CD4-positive, CD25-positive, alpha-beta regulatory T cell (primary cell): ENCODE measurements at regions not wholly inside any gene's neighbourhood (a gene's known extent, or its start where the extent isn't known, plus 50 kb on each side); places are given as distances from the start of the nearest gene placed in this dataset.

Source experiments
- ATAC-seq, 2 donors: fragments of 150-1000 bp; cut with Tn5 transposase; one replicate each; pipeline ENCODE4 v1.10.0; 2021; ENCODE audit warnings: low read depth in 2 of 2, moderate number of reproducible peaks in 2 of 2, moderate library complexity in 1 of 2
- DNase-seq, 3 donors: peaks; one replicate each; pipeline versions ENCODE4 v3.0.0 to v3.0.0-alpha.2; 2012 to 2022; ENCODE audit warnings: mixed read lengths in 1 of 3
- H3K27ac ChIP-seq: one replicate; pipeline ENCODE4 v1.7.0; 2013; ENCODE audit warnings: mild to moderate bottlenecking, low read length; ENCODE audit not compliant: insufficient read depth, poor library complexity, severe bottlenecking
- H3K27me3 ChIP-seq: one replicate; pipeline ENCODE4 v1.7.0; 2013; ENCODE audit warnings: low read length; ENCODE audit not compliant: control insufficient read depth, insufficient read depth
- H3K36me3 ChIP-seq: one replicate; pipeline ENCODE4 v1.7.0; 2013; ENCODE audit warnings: mild to moderate bottlenecking, low read length, moderate library complexity; ENCODE audit not compliant: control insufficient read depth, insufficient read depth
- H3K4me1 ChIP-seq: 2 replicates; pipeline ENCODE4 v1.7.0; 2013; ENCODE audit warnings: mild to moderate bottlenecking, low read length; ENCODE audit not compliant: insufficient read depth, control insufficient read depth, poor library complexity, severe bottlenecking
- H3K4me3 ChIP-seq: one replicate; pipeline ENCODE4 v1.7.0; 2013; ENCODE audit warnings: low read depth, mild to moderate bottlenecking, low read length, moderate library complexity
- H3K9me3 ChIP-seq, 2 experiments: 1 replicate in 1 of 2; 2 replicates in 1 of 2; pipeline ENCODE4 v1.7.0; 2013; ENCODE audit warnings: low read length in 2 of 2, mild to moderate bottlenecking in 1 of 2, moderate library complexity in 1 of 2; ENCODE audit not compliant: control insufficient read depth in 2 of 2
- H3K27ac Mint-ChIP-seq, 3 donors: one replicate each; pipeline ENCODE4 v1.8.0; 2020 to 2022; ENCODE audit warnings: mild to moderate bottlenecking in 3 of 3, mixed read lengths in 3 of 3, moderate library complexity in 2 of 3
- H3K27me3 Mint-ChIP-seq: one replicate; pipeline ENCODE4 v1.8.0; 2022; ENCODE audit warnings: mild to moderate bottlenecking, mixed read lengths
- H3K36me3 Mint-ChIP-seq: one replicate; pipeline ENCODE4 v1.8.0; 2020; ENCODE audit warnings: mixed read lengths
- H3K4me1 Mint-ChIP-seq, 4 donors: one replicate each; pipeline ENCODE4 v1.8.0; 2020 to 2022; ENCODE audit warnings: mixed read lengths in 4 of 4, mild to moderate bottlenecking in 1 of 4
- H3K4me3 Mint-ChIP-seq, 4 donors: one replicate each; pipeline ENCODE4 v1.8.0; 2020 to 2022; ENCODE audit warnings: mild to moderate bottlenecking in 4 of 4, mixed read lengths in 4 of 4, moderate library complexity in 3 of 4
- H3K9me3 Mint-ChIP-seq, 7 donors: one replicate each; pipeline ENCODE4 v1.8.0; 2020 to 2022; ENCODE audit warnings: mixed read lengths in 7 of 7, mild to moderate bottlenecking in 3 of 7, moderate library complexity in 2 of 7

DNA sequence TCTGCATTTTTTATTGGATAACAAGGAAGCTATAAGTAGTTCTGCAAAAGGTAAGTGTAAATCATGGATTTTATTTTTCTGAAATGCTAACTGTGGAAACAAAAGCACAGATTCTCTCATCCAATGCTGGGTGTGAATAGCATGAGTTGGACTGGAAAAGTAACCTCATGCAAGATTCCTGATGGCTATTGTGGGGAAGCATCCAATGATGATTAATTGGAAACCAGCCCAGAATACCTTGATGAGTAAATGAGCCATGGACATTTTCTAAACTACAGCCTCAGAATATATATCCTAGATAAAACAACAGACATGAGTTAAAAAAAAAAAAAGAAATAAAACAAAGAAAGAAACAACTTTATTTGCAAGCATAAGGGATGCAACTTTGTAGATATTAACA is 934.6 kb downstream of the CCSER2 start:
- no peaks in the 10 kb centered on the region for H3K27me3 ChIP-seq
- H3K27ac ChIP-seq: no peak overlapping the region
- Mint-ChIP-seq H3K36me3 (no peaks in the 10 kb centered on the region), H3K4me3 (no peak overlapping the region), H3K27me3 (no peaks in the 10 kb centered on the region), H3K9me3 (peaks cover 0 to 6% (median 0%) of the 10 kb centered on the region in 7 donors), H3K4me1 (no peaks in the 10 kb centered on the region), H3K27ac (no peak overlapping the region)
- H3K36me3 ChIP-seq: no peaks in the 10 kb centered on the region
- no peak for DNase-seq
- H3K4me1 ChIP-seq: no peaks in the 10 kb centered on the region
- ATAC-seq: no peak
- H3K9me3 ChIP-seq: no peaks in the 10 kb centered on the region
- H3K4me3 ChIP-seq: no peak overlapping the region

DNA sequence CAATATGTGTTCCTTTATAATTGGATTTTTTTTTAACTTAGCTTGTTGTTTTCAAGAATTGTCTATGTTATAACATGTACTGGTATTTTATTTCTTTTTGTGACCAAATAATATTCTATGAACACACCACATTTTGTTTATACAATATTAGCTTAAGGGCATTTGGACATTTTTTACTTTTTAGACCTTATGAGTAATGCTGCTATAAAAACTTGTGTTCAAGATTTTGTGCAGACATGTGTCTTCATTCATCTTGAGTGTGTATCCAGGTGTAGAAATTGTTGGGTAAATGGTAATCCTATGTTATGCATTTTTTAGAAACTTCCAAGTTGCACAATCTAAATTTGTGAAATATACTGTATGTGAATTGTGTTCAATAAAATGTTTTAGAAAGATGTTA is 936.7 kb downstream of the CCSER2 start:
- Mint-ChIP-seq H3K36me3 (no peaks in the 10 kb centered on the region), H3K27me3 (no peaks in the 10 kb centered on the region), H3K9me3 (peaks cover 0 to 9% (median 2%) of the 10 kb centered on the region in 7 donors), H3K4me1 (no peaks in the 10 kb centered on the region), H3K4me3 (no peak overlapping the region), H3K27ac (no peak overlapping the region)
- DNase-seq (no peak), ATAC-seq (no peak)
- Histone ChIP-seq H3K4me1 (no peaks in the 10 kb centered on the region), H3K9me3 (no peaks in the 10 kb centered on the region), H3K27me3 (no peaks in the 10 kb centered on the region), H3K4me3 (no peak overlapping the region), H3K27ac (no peak overlapping the region), H3K36me3 (no peaks in the 10 kb centered on the region)

DNA sequence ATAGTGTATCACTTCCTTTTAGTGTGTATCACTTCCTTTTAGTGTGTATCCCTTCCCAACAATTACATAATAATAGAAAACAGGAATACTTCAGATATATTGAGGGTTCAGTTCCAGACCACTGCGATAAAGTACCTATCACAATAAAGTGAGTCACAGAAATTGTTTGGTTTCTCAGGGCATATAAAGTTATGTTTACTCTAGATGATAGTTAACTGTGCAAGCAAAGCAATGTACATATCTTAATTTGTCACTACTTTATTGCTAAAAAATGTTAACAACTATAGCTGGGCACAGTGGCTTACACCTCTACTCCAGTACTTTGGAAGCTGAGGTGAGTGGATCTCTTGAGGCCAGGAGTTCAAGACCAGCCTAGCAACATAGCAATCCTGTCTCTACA is 938.4 kb downstream of the CCSER2 start:
- ATAC-seq (no peak), DNase-seq (no peak)
- Mint-ChIP-seq H3K4me3 (no peak overlapping the region), H3K27ac (no peak overlapping the region), H3K36me3 (no peaks in the 10 kb centered on the region), H3K27me3 (no peaks in the 10 kb centered on the region), H3K4me1 (no peaks in the 10 kb centered on the region), H3K9me3 (peaks cover 4 to 15% (median 7%) of the 10 kb centered on the region in 7 donors)
- Histone ChIP-seq H3K27ac (no peak overlapping the region), H3K27me3 (no peaks in the 10 kb centered on the region), H3K9me3 (peaks cover 0 to 3% of the 10 kb centered on the region in 2 experiments), H3K36me3 (no peaks in the 10 kb centered on the region), H3K4me3 (no peak overlapping the region), H3K4me1 (no peaks in the 10 kb centered on the region)

DNA sequence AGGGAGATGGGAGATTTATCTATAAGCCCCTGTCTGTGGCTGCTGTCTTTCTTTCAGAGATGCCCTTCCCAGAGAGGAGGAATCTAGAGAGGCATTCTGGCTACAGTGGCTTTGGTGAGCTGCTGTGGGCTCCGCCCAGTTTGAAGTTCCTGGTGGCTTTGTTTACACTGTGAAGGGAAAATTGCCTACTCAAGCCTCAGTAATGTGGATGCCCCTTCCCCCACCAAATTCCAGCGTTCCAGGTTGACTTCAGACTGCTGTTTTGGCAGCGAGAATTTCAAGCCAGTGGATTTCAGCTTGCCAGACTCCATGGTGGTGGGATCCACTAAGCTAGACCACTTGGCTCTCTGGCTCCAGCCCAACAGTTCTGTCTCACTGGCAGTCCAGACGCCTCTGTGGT is 951.6 kb downstream of the CCSER2 start:
- Mint-ChIP-seq H3K9me3 (peaks cover 0 to 6% (median 3%) of the 10 kb centered on the region in 7 donors), H3K4me3 (no peak overlapping the region), H3K36me3 (no peaks in the 10 kb centered on the region), H3K27me3 (no peaks in the 10 kb centered on the region), H3K4me1 (no peaks in the 10 kb centered on the region), H3K27ac (no peak overlapping the region)
- no peak overlapping the region for H3K27ac ChIP-seq
- ATAC-seq: no peak
- H3K9me3 ChIP-seq: no peaks in the 10 kb centered on the region
- H3K4me3 ChIP-seq: no peak overlapping the region
- H3K27me3 ChIP-seq: no peaks in the 10 kb centered on the region
- DNase-seq: no peak
- no peaks in the 10 kb centered on the region for H3K36me3 ChIP-seq
- no peaks in the 10 kb centered on the region for H3K4me1 ChIP-seq

DNA sequence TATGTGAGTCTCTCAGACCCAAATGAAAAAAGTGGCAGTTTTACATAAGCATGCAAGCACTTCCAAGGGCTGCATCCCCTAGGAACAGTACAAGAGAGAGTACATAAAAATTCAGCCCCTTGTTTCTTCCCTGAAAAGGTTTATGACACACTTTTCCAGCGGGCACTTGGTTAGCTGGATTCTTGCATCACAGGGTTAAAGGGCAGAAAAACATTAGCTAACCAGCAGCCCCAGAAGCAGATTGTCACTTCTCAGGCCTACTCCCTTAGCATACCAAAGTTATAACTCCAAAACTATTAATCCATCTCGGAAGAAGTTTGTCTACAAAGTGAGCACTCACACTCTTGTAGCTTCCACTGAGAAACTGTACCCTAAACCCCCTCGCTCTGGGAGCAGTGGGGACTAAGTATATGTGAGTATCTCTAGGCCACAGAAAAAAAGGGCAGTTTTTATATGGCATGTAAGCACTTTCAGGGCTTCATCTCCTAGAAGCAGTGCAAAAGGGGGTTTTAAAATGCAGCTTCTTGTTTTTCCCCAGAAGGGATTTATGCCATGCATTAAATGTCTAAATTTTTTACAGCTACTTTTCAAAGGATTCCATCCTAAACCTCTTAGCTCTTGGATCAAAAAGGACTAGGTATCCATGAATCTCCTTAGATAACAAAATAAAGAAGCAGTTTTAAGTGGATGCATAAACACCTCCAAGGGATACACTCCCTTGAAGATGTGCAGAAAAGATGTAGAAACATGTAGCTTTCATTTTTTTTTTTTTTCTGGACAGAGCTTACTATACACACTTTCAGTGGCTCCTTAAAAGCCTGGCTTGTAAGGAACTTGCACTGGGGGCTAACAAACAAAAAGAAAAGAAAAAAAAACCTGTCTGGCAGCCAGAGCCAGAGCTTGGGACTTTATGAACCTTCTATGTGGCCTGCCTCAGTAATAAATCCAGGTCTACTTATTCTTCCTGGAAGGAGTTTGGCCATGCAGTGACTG is 956.7 kb downstream of the CCSER2 start:
- no peaks in the 10 kb centered on the region for H3K27me3 Mint-ChIP-seq
- Histone ChIP-seq H3K4me3 (no peak overlapping the region), H3K4me1 (no peaks in the 10 kb centered on the region), H3K36me3 (no peaks in the 10 kb centered on the region), H3K27me3 (no peaks in the 10 kb centered on the region), H3K27ac (no peak overlapping the region), H3K9me3 (no peaks in the 10 kb centered on the region)
- no peaks in the 10 kb centered on the region for H3K36me3 Mint-ChIP-seq
- H3K4me1 Mint-ChIP-seq: no peaks in the 10 kb centered on the region
- DNase-seq (no peak), ATAC-seq (no peak)
- no peak overlapping the region for H3K27ac Mint-ChIP-seq
- H3K4me3 Mint-ChIP-seq: no peak overlapping the region
- H3K9me3 Mint-ChIP-seq: peaks cover 0 to 13% (median 5%) of the 10 kb centered on the region in 7 donors

DNA sequence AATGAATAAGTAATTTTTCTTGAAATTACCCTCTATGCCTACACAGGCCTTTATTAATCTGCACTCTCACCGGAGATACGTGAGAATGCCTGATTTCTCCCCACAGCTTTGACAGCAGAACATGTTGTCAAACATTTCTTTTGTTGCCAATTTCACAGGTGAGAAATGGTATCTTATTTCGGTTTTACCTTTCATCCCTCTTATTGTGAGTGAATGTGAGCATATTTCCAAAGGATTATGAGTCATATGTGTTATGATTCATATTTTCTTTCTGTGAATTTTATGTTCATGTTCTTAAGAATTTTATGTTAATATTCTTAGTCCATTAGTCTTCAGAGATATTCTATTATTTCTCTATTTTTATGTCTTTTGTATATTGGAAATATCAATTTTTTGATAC is 965.1 kb downstream of the CCSER2 start:
- ATAC-seq (no peak), DNase-seq (no peak)
- H3K4me1 ChIP-seq: no peaks in the 10 kb centered on the region
- no peaks in the 10 kb centered on the region for H3K27me3 Mint-ChIP-seq
- H3K36me3 Mint-ChIP-seq: no peaks in the 10 kb centered on the region
- H3K9me3 ChIP-seq: no peaks in the 10 kb centered on the region
- peaks cover 0 to 4% (median 2%) of the 10 kb centered on the region in 7 donors for H3K9me3 Mint-ChIP-seq
- H3K36me3 ChIP-seq: no peaks in the 10 kb centered on the region
- H3K27ac Mint-ChIP-seq: no peak overlapping the region
- H3K4me3 ChIP-seq: no peak overlapping the region
- no peaks in the 10 kb centered on the region for H3K4me1 Mint-ChIP-seq
- no peaks in the 10 kb centered on the region for H3K27me3 ChIP-seq
- no peak overlapping the region for H3K27ac ChIP-seq
- no peak overlapping the region for H3K4me3 Mint-ChIP-seq

DNA sequence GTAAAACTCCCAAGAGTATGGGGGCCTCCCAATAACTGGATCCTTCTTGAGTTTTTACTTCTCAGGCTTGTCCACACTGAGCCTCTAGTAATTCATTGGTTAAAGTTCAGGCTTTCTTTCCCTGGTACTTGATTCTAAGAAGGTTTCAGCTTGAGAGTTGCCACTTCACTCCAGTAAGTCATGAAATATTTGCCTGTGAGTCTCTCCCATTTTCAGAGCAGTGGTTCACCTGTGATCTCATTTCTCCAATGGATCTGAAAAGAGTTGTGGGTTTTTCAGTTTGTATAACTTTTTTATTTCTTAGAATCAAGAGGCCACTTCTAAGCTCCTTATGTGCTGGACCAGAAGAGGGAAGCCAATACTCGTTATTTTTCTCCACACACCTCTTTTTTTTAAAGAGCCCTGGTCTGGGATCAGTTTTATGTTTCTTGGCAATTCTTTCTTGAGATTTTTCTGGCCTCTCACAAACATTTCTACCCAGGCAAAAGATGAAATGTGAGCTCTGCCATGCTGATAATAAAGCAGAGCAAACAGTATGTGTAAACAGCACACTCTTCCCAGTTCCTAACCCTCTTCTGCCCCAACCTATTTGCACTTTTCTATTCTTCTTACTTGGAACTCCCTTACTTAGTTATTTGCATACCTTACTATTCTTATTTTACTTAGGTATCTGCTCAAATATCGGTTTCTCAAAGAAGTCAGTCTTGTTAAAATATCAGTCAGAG is 983.4 kb downstream of the CCSER2 start:
- Mint-ChIP-seq H3K27ac (no peak overlapping the region), H3K4me3 (no peak overlapping the region), H3K36me3 (no peaks in the 10 kb centered on the region), H3K4me1 (no peaks in the 10 kb centered on the region), H3K9me3 (peaks cover 0 to 8% (median 0%) of the 10 kb centered on the region in 7 donors), H3K27me3 (no peaks in the 10 kb centered on the region)
- Histone ChIP-seq H3K27ac (no peak overlapping the region), H3K4me3 (no peak overlapping the region), H3K4me1 (no peaks in the 10 kb centered on the region), H3K9me3 (no peaks in the 10 kb centered on the region), H3K27me3 (no peaks in the 10 kb centered on the region), H3K36me3 (no peaks in the 10 kb centered on the region)
- no peak for ATAC-seq
- no peak for DNase-seq
